ENCODE measurements at regions not wholly inside any gene's neighbourhood (a gene's known extent, or its start where the extent isn't known, plus 50 kb on each side); places are given as distances from the start of the nearest gene placed in this dataset.
A peak's percentile ranks its signal among the peaks of the same experiment; 100 is the strongest.

GRCh38 chr1:98496256-98496995 lies 165.1 kb upstream of the SNX7 start:
- Histone ChIP-seq H3K4me3 (no peak overlapping the region), H3K36me3 (no peaks in the 10 kb centered on the region), H3K27me3 (no peaks in the 10 kb centered on the region), H3K9me3 (peaks cover 8% of the 10 kb centered on the region)
- peak; percentile 24 for DNase-seq

GRCh38 chr1:98493469-98493868 lies 168.1 kb upstream of the SNX7 start:
- Histone ChIP-seq H3K4me3 (no peak overlapping the region), H3K36me3 (no peaks in the 10 kb centered on the region), H3K9me3 (peaks cover 4% of the 10 kb centered on the region), H3K27me3 (no peaks in the 10 kb centered on the region)
- no peak for DNase-seq

GRCh38 chr1:98490099-98490498 lies 171.4 kb upstream of the SNX7 start:
- Histone ChIP-seq H3K4me3 (no peak overlapping the region), H3K36me3 (no peaks in the 10 kb centered on the region), H3K9me3 (no peaks in the 10 kb centered on the region; the same call in 1 of the 2 replicates), H3K27me3 (no peaks in the 10 kb centered on the region)
- DNase-seq: no peak

GRCh38 chr1:98487620-98488019 lies 173.9 kb upstream of the SNX7 start:
- no peaks in the 10 kb centered on the region for H3K9me3 ChIP-seq
- H3K36me3 ChIP-seq: no peaks in the 10 kb centered on the region
- DNase-seq: no peak
- no peak overlapping the region for H3K4me3 ChIP-seq
- H3K27me3 ChIP-seq: no peaks in the 10 kb centered on the region

- no peaks in the 10 kb centered on the region for H3K36me3 ChIP-seq
- H3K4me3 ChIP-seq: no peak overlapping the region
- H3K9me3 ChIP-seq: no peaks in the 10 kb centered on the region
- no peaks in the 10 kb centered on the region for H3K27me3 ChIP-seq
- DNase-seq: no peak
Measured at GRCh38 chr1:98482611-98483010, 178.9 kb upstream of the SNX7 start.

GRCh38 chr1:98480271-98480670 lies 181.2 kb upstream of the SNX7 start:
- peak; percentile 39 for DNase-seq
- Histone ChIP-seq H3K36me3 (no peaks in the 10 kb centered on the region), H3K27me3 (no peaks in the 10 kb centered on the region), H3K9me3 (no peaks in the 10 kb centered on the region), H3K4me3 (no peak overlapping the region)

- Histone ChIP-seq H3K27me3 (no peaks in the 10 kb centered on the region), H3K36me3 (no peaks in the 10 kb centered on the region), H3K9me3 (no peaks in the 10 kb centered on the region), H3K4me3 (no peak overlapping the region)
- no peak for DNase-seq
Measured at GRCh38 chr1:98478121-98478520, 183.4 kb upstream of the SNX7 start.

- no peak for DNase-seq
- Histone ChIP-seq H3K4me3 (no peak overlapping the region), H3K9me3 (no peaks in the 10 kb centered on the region), H3K27me3 (no peaks in the 10 kb centered on the region), H3K36me3 (no peaks in the 10 kb centered on the region)
Measured at GRCh38 chr1:98472878-98473277, 188.6 kb upstream of the SNX7 start.

GRCh38 chr1:98471633-98472032 lies 189.9 kb upstream of the SNX7 start:
- no peak for DNase-seq
- no peak overlapping the region for H3K4me3 ChIP-seq
- no peaks in the 10 kb centered on the region for H3K9me3 ChIP-seq
- H3K36me3 ChIP-seq: no peaks in the 10 kb centered on the region
- no peaks in the 10 kb centered on the region for H3K27me3 ChIP-seq

- DNase-seq: no peak
- Histone ChIP-seq H3K27me3 (no peaks in the 10 kb centered on the region), H3K4me3 (no peak overlapping the region), H3K36me3 (no peaks in the 10 kb centered on the region), H3K9me3 (no peaks in the 10 kb centered on the region)
Measured at GRCh38 chr1:98468111-98468717, 193.3 kb upstream of the SNX7 start.

- Histone ChIP-seq H3K9me3 (no peaks in the 10 kb centered on the region), H3K36me3 (no peaks in the 10 kb centered on the region), H3K4me3 (no peak overlapping the region), H3K27me3 (no peaks in the 10 kb centered on the region)
- DNase-seq: no peak
Measured at GRCh38 chr1:98467586-98467985, 193.9 kb upstream of the SNX7 start.

GRCh38 chr1:98467122-98467521 lies 194.4 kb upstream of the SNX7 start:
- no peaks in the 10 kb centered on the region for H3K27me3 ChIP-seq
- H3K9me3 ChIP-seq: no peaks in the 10 kb centered on the region
- no peak for DNase-seq
- H3K36me3 ChIP-seq: no peaks in the 10 kb centered on the region
- no peak overlapping the region for H3K4me3 ChIP-seq

GRCh38 chr1:98461873-98462385 lies 199.6 kb upstream of the SNX7 start:
- Histone ChIP-seq H3K36me3 (no peaks in the 10 kb centered on the region), H3K9me3 (no peaks in the 10 kb centered on the region), H3K4me3 (no peak overlapping the region), H3K27me3 (no peaks in the 10 kb centered on the region)
- no peak for DNase-seq

- Histone ChIP-seq H3K36me3 (no peaks in the 10 kb centered on the region), H3K9me3 (no peaks in the 10 kb centered on the region), H3K4me3 (no peak overlapping the region), H3K27me3 (no peaks in the 10 kb centered on the region)
- no peak for DNase-seq
Measured at GRCh38 chr1:98460136-98460535, 201.4 kb upstream of the SNX7 start.

GRCh38 chr1:98459486-98459870 lies 202.0 kb upstream of the SNX7 start:
- Histone ChIP-seq H3K27me3 (no peaks in the 10 kb centered on the region), H3K36me3 (no peaks in the 10 kb centered on the region), H3K4me3 (no peak overlapping the region), H3K9me3 (no peaks in the 10 kb centered on the region)
- DNase-seq: no peak

- Histone ChIP-seq H3K36me3 (no peaks in the 10 kb centered on the region), H3K27me3 (no peaks in the 10 kb centered on the region), H3K4me3 (no peak overlapping the region), H3K9me3 (no peaks in the 10 kb centered on the region)
- DNase-seq: no peak
Measured at GRCh38 chr1:98458511-98459485, 202.7 kb upstream of the SNX7 start.

GRCh38 chr1:98457248-98457647 lies 204.3 kb upstream of the SNX7 start:
- Histone ChIP-seq H3K36me3 (no peaks in the 10 kb centered on the region), H3K27me3 (no peaks in the 10 kb centered on the region), H3K9me3 (no peaks in the 10 kb centered on the region), H3K4me3 (no peak overlapping the region)
- DNase-seq: no peak
